Left renal pelvis (tissue), 4 donors: ENCODE measurements at regions not wholly inside any gene's neighbourhood (a gene's known extent, or its start where the extent isn't known, plus 50 kb on each side); places are given as distances from the start of the nearest gene placed in this dataset.
"Not testable (repeated sequence)": the region's sequence is repeated elsewhere in the genome, so short reads cannot be mapped to it uniquely, and the experiment has no call there.

Experiments used
- DNase-seq, 4 donors: peaks; one replicate each; pipeline ENCODE4 v3.0.0-alpha.2; 2013; ENCODE audit warnings: low read depth in 4 of 4, low spot score in 3 of 4

DNA sequence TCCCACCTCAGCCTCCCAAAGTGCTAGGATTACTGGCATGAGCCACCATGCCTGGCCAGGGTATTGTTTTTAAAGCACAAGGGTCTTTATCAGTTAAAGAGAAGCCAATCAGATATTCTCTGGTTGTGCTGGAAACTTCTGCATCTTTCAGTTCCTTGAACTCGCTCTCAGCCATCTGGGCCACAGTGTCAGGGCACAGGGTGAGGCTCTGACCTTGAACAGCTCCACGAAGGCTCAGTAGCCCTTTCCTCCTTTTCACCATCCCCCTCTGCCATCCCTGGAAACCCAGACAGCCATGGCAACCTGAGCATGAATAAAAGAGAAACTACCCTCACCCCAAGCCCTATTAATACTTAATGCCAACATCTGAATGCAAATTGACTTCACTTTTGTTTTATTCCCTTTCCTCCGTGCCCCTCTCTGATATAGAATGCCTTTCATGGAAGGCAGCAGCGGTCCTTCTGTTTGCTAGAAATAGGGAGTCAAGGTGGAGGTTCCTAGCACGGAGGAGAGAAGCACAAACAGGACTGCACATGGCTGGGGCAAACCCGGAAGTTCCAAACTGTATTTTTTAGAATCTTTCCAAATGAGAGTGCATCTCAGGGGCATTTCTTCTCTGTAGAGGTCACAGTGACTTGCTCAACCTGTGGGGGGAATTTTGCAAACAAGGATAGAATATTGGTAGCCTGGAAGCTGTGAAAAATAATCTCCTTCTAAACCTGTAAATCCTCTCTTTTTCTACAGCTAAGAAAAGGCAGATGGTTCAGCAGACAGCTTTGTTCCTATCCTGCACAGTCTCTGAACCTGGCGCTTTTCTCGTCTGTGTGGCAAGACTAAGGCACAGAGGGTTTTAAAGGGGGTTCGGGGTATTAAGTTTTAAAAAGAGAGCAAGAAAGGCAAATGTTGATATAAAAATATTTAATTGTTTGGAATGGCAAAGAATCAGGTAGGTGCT, 176.4 kb upstream of the RREB1 start:
- DNase-seq: no peak

GRCh38 chr6:6932341-6932740, 175.4 kb upstream of the RREB1 start:
- no peak for DNase-seq

GRCh38 chr6:6932968-6933367, 174.8 kb upstream of the RREB1 start:
- DNase-seq: no peak

DNA sequence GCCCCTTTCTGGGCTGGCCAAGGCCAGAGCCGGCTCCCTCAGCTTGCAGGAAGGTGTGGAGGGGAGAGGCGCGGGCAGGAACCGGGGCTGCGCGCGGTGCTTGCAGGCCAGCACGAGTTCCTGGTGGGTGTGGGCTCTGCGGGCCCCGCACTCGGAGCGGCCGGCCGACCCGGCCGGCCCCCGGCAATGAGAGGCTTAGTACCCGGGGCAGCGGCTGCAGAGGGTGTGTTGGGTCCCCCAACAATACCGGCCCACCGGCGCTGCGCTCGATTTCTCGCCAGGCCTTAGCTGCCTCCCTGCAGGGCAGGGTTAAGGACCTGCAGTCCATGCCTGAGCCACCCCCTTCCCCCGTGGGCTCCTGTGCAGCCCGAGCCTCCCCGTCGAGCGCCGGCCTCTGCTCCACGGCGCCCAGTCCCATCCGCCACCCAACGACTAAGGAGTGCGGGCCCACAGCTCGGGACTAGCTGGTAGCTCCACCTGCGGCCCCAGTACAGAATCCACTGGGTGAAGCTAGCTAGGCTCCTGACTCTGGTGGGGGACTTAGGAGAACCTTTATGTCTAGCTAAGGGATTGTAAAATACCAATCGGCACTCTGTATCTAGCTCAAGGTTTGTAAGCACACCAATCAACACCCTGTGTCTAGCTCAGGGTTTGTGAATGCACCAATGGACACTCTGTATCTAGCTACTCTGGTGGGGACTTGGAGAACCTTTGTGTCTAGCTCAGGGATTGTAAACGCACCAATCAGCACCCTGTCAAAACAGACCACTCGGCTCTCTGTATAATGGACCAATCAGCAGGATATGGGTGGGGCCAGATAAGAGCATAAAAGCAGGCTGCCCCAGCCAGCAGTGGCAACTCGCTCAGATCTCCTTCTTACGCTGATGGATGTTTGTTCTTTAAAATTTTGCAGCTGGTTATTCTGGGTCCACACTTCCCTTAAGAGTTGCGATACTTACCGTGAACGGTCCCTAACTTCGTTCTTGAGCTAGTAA, 167.4 kb upstream of the RREB1 start:
- no peak for DNase-seq

- DNase-seq: no peak
Measured at GRCh38 chr6:6941201-6941600, 166.6 kb upstream of the RREB1 start.

DNA sequence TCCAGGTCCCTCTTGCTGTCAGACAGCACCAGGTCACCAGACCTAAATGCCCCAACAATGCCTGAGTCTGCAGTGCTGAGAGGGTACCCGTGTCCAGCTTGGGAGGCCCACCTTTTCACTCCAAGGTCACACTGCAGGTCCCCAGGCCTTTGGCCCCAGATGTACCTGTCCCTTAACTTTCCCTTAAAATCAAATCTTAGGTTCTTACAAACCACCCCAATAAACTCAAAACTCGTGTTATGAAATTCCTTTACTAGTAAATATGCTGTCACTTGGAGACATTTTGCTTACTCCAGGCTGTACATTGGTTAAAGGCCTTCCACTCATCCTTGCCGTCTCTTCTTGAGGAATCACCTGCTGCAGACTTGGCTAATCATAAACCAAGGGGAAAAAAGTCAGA, 165.7 kb upstream of the RREB1 start:
- no peak for DNase-seq

DNA sequence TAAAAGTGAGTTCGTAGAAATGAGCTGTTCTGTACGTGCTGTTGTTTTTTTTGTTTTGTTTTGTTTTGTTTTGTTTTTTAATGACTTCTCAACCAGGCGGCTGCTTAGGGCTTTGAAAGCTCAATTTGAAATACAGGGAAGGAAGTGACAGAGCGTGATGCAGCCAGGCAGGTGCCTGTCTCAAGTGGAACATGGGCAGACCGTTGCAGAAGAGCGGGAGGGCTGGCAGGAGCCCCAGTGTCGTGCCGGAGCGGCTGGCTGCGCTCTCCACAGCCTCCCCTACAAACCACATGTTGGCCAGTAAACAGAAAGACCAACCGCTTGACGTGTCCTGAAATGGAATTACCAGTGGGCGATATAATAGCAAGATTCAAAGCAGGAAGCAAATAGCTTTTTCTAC, 164.9 kb upstream of the RREB1 start:
- no peak for DNase-seq

DNA sequence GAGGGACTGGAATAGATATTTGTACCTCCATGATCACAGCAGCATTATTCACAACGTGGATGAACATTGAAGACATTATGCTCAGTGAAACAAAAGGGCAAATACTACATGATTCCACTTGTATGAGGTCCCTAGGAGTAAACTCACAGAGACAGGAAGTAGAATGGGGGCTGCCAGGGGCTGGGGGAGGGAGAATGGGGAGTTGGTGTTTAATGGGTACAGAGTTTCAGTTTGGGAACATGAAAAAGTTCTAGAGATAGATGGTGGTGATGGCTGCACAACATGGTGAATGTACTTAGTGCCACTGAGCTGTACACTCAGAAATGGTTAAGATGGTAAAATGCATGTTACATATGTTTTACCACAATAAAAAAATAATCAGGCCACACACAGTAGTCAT, 164.3 kb upstream of the RREB1 start:
- DNase-seq: no peak

DNA sequence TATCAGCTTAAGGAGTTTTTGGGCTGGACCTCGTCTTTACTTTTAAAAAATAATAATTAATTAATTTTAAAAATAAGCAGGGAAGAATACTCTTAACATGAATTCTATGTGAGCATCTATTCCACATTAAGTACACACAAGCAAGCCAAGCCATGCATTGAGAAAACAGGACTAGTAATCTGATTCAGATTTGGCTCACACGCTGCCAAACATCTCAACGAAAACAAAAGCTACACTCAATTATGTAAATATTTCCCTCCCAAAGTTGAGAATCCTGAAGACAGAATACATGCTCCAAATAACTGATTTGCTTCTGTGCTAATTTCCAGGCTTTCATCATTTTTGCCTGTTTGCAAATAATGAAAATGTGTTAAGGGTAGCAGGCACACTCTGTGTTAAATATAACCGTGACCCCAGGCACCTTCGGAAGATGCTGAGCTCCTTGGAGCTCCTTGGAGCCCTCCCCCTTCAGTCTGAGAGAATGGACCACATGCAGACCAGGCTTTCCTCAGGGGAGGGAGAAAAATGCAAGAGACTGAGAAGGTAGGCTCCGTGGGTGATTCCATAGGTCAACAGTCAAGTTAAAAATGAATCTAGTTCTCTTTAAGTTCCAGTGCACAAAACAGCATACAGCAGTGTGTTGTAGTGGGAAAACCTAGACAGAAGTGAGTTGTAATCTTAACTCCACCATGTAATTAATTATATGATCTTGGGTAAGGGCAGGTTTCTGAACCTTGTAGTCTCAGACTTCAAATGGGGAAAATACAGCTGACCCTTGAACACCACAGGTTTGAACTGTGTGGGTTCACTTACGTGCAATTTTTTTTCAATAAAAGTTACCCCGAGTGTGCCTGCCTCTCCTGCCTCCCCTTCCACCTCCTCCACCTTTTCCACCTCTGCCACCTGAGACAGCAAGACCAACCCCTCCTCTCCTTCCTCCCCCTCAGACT, 161.3 kb upstream of the RREB1 start:
- DNase-seq: no peak

- no peak for DNase-seq
Measured at GRCh38 chr6:6950373-6951145, 157.2 kb upstream of the RREB1 start.

DNA sequence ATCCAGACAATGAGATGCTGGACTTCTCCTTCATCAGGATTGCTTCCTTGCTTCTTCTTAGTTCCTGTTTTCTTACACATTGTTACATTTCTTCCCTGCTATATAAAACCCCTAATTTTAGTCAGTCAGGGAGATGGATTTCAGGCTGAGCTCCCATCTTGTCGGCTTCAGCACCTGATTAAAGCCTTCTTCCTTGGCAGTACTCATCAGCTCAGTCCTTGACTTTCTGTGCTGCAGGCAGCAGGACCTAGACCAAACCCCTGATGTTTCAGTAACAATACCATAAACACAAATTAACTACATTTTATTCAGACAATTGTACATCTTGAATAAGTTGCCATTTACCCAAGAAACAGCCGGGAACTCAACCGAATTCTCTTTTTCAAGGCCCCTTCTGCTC, 156.4 kb upstream of the RREB1 start:
- no peak for DNase-seq

DNA sequence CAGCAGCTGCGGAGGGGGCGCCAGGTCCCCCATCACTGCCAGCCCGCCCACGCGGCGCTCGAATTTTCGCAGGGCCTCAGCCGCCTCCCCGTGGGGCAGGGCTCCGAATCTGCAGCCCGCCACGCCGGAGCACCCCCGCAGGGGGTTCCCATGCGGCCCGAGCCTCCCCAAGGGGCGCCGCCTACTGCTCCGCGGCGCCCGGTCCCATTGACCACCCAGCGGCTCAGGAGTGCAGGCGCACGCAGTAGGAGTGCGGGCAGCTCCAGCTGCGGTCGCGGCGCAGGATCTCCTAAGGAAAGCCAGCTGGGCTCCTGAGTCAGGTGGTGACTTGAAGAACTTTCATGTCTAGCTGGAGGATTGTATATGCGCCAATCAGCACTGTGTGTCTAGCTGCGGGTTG, 155.3 kb upstream of the RREB1 start:
- DNase-seq: no peak

- not testable (repeated sequence) for DNase-seq
Measured at GRCh38 chr6:6952927-6953326, 154.8 kb upstream of the RREB1 start.

GRCh38 chr6:6960571-6961251, 147.1 kb upstream of the RREB1 start:
- no peak for DNase-seq

- no peak for DNase-seq
Measured at GRCh38 chr6:6962086-6962485, 145.7 kb upstream of the RREB1 start.

GRCh38 chr6:6962699-6963098, 145.1 kb upstream of the RREB1 start:
- no peak for DNase-seq

DNA sequence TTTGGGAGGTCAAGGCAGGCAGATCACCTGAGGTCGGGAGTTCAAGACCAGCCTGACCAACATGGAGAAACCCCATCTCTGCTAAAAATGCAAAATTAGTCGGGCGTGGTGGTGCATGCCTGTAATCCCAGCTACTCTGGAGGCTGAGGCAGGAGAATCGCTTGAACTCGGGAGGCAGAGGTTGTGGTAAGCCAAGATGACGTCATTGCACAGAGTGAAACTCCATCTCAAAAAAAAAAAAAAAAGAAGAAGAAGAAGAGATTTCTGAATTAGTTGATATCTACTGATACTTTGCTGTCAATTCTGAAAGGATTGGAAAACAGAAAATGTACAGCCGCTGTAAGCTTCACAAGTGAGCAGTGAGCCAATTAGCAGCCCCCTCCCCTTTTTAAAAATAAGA, 144.4 kb upstream of the RREB1 start:
- DNase-seq: not testable (repeated sequence)

DNA sequence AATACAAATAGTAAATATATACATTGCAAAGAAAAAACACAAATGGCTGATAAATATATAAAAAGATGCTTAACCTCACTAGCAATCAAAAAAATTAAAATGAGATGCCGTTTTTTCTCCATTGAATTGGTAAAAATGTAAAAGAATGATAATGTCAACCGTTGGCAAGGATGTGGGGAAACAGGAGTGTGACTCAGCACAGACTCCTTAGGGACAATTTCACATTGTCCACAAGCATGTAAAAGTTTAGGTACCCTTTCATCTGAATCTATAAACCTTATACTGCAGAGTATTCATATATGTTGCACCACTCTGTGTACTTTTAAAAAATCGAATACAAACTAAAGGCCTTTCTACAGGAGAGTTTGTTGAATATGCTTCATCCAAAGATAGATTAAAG, 143.1 kb upstream of the RREB1 start:
- DNase-seq: no peak

- no peak for DNase-seq
Measured at GRCh38 chr6:6966127-6966526, 141.6 kb upstream of the RREB1 start.
